ENCODE measurements at regions not wholly inside any gene's neighbourhood (a gene's known extent, or its start where the extent isn't known, plus 50 kb on each side); places are given as distances from the start of the nearest gene placed in this dataset.

GRCh38 chr7:31398815-31399214 lies 58.3 kb upstream of the NEUROD6 start:
- Mint-ChIP-seq H3K9me3 (no peaks in the 10 kb centered on the region), H3K4me1 (no peaks in the 10 kb centered on the region), H3K4me3 (no peak overlapping the region), H3K27me3 (ENCODE audit: insufficient read depth) (no peaks in the 10 kb centered on the region), H3K27ac (no peak overlapping the region), H3K36me3 (ENCODE audit: low read depth) (no peaks in the 10 kb centered on the region)
- WGBS, 2 experiments (ENCODE audit: insufficient coverage in 1 of 2, insufficient read length in 1 of 2), result 97% methylated on average over 1 of the region's 2 CpGs; no CpG with 5 or more reads in 1 of the 2 experiments
- TF ChIP-seq, protein P1, sequence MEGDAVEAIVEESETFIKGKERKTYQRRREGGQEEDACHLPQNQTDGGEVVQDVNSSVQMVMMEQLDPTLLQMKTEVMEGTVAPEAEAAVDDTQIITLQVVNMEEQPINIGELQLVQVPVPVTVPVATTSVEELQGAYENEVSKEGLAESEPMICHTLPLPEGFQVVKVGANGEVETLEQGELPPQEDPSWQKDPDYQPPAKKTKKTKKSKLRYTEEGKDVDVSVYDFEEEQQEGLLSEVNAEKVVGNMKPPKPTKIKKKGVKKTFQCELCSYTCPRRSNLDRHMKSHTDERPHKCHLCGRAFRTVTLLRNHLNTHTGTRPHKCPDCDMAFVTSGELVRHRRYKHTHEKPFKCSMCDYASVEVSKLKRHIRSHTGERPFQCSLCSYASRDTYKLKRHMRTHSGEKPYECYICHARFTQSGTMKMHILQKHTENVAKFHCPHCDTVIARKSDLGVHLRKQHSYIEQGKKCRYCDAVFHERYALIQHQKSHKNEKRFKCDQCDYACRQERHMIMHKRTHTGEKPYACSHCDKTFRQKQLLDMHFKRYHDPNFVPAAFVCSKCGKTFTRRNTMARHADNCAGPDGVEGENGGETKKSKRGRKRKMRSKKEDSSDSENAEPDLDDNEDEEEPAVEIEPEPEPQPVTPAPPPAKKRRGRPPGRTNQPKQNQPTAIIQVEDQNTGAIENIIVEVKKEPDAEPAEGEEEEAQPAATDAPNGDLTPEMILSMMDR (conservative IDR thresholded peaks at IDR 0.05), result no peak
- Histone ChIP-seq H3K4me1 (ENCODE audit: control insufficient read depth, insufficient read depth, low read length) (no peaks in the 10 kb centered on the region), H3K36me3 (ENCODE audit: control insufficient read depth, insufficient read depth, low read length) (no peaks in the 10 kb centered on the region), H3K4me3 (ENCODE audit: low read length) (no peak overlapping the region), H3K27ac (ENCODE audit: low read depth, low read length) (no peak overlapping the region), H3K9me3 (ENCODE audit: control insufficient read depth, low read length) (no peaks in the 10 kb centered on the region), H3K27me3 (ENCODE audit: control insufficient read depth, insufficient read depth, low read length, poor library complexity, severe bottlenecking) (no peaks in the 10 kb centered on the region), H3K9ac (ENCODE audit: extremely low read depth, low read length, poor library complexity, severe bottlenecking) (no peak overlapping the region)
- DNase-seq, result no peak

DNA sequence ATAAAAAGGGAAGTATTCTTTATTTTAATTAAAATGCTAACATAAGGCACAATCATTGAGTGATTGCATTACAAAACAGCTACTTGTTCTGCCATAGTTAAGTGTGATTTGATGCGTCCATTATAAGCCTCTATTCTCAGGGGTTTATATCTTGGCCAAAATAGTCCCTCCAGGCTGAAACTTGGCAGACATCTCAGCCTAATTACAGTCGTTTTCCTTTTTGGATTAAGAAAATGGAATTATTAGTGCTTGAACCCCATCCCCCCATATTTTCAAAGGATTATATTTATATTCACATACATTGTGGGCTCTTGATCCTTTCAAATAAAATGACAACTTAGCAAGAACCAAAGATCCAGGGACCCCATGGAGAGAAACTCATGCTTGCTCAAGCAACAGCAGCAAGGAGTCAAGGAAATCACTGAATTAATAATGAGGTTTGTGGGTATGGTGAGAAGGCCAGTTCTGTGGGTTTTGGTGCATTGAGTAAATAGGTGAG lies 66.7 kb upstream of the NEUROD6 start:
- Histone ChIP-seq H3K27me3 (ENCODE audit: control insufficient read depth, insufficient read depth, low read length, poor library complexity, severe bottlenecking) (no peaks in the 10 kb centered on the region), H3K9me3 (ENCODE audit: control insufficient read depth, low read length) (no peaks in the 10 kb centered on the region), H3K36me3 (ENCODE audit: control insufficient read depth, insufficient read depth, low read length) (no peaks in the 10 kb centered on the region), H3K9ac (ENCODE audit: extremely low read depth, low read length, poor library complexity, severe bottlenecking) (no peak overlapping the region), H3K4me1 (ENCODE audit: control insufficient read depth, insufficient read depth, low read length) (no peaks in the 10 kb centered on the region), H3K27ac (ENCODE audit: low read depth, low read length) (no peak overlapping the region), H3K4me3 (ENCODE audit: low read length) (no peak overlapping the region)
- no peak overlapping the region for H3K4me3 Mint-ChIP-seq
- TF ChIP-seq, protein P1 (conservative IDR thresholded peaks at IDR 0.05), result no peak
- no peaks in the 10 kb centered on the region for H3K27me3 Mint-ChIP-seq (ENCODE audit: insufficient read depth)
- DNase-seq, result no peak
- no peaks in the 10 kb centered on the region for H3K4me1 Mint-ChIP-seq
- no peaks in the 10 kb centered on the region for H3K9me3 Mint-ChIP-seq
- no peak overlapping the region for H3K27ac Mint-ChIP-seq
- H3K36me3 Mint-ChIP-seq (ENCODE audit: low read depth), result no peaks in the 10 kb centered on the region
- 77 to 100% methylated on average over 1 to 2 of the region's 2 CpGs for WGBS, 2 experiments (ENCODE audit: insufficient coverage in 1 of 2, insufficient read length in 1 of 2)

DNA sequence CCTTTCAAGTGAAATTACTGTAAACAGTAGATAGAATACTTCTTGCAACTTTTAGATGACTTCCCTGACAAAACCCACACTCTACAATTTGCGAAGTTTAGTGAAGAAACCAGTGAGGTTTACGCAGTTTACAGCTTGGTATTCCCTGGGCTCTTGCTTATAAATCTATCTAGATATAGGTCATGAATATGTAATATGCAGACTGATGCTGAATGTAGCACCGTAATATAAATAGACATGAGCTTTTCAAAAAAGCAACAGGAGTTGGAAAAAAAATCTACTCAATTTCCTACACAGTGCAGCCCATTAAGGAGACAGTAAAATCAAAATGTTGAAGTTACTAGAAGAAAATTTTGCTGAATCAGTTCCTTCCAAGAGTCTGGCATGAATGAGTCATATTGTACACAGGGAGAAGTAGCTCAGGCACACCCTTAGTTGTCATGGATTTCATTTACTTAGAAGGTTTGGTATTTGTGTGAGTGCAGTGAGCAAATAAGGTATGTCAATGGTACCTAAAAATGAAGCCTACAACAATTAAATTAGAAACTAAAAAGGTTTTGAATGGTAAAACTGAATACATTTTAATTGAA lies 67.7 kb upstream of the NEUROD6 start:
- no peaks in the 10 kb centered on the region for H3K4me1 Mint-ChIP-seq
- no peak overlapping the region for H3K27ac ChIP-seq (ENCODE audit: low read depth, low read length)

More for the DNA sequence above, 67.7 kb upstream of the NEUROD6 start:
- TF ChIP-seq, protein P1 (conservative IDR thresholded peaks at IDR 0.05), result no peak
- Mint-ChIP-seq H3K27ac (no peak overlapping the region), H3K9me3 (no peaks in the 10 kb centered on the region), H3K4me3 (no peak overlapping the region), H3K36me3 (ENCODE audit: low read depth) (no peaks in the 10 kb centered on the region), H3K27me3 (ENCODE audit: insufficient read depth) (no peaks in the 10 kb centered on the region)
- H3K4me1 ChIP-seq (ENCODE audit: control insufficient read depth, insufficient read depth, low read length), result no peaks in the 10 kb centered on the region
- no peaks in the 10 kb centered on the region for H3K9me3 ChIP-seq (ENCODE audit: control insufficient read depth, low read length)
- no peak overlapping the region for H3K9ac ChIP-seq (ENCODE audit: extremely low read depth, low read length, poor library complexity, severe bottlenecking)
- H3K36me3 ChIP-seq (ENCODE audit: control insufficient read depth, insufficient read depth, low read length), result no peaks in the 10 kb centered on the region
- DNase-seq, result no peak
- no peaks in the 10 kb centered on the region for H3K27me3 ChIP-seq (ENCODE audit: control insufficient read depth, insufficient read depth, low read length, poor library complexity, severe bottlenecking)
- 98% methylated on average over 3 of the region's 3 CpGs; no CpG with 5 or more reads in 1 of the 2 experiments for WGBS, 2 experiments (ENCODE audit: insufficient coverage in 1 of 2, insufficient read length in 1 of 2)
- H3K4me3 ChIP-seq (ENCODE audit: low read length), result no peak overlapping the region
